ENCODE measurements at regions not wholly inside any gene's neighbourhood (a gene's known extent, or its start where the extent isn't known, plus 50 kb on each side); places are given as distances from the start of the nearest gene placed in this dataset.
A peak's percentile ranks its signal among the peaks of the same experiment; 100 is the strongest.

- DNase-seq, result no peak
Measured at GRCh38 chr18:64982414-64983055, 768.3 kb upstream of the CDH7 start.

GRCh38 chr18:64981915-64982314 is 768.9 kb upstream of the CDH7 start:
- no peak for DNase-seq

- no peak for DNase-seq
Measured at GRCh38 chr18:64979791-64980190, 771.0 kb upstream of the CDH7 start.

GRCh38 chr18:64974391-64975125 is 776.3 kb upstream of the CDH7 start:
- DNase-seq, result no peak

GRCh38 chr18:64972545-64972944 is 778.3 kb upstream of the CDH7 start:
- DNase-seq, result peak; percentile 7

- peak; percentile 43 for DNase-seq
Measured at GRCh38 chr18:64966667-64967066, 784.1 kb upstream of the CDH7 start.

GRCh38 chr18:64956465-64956864 is 794.3 kb upstream of the CDH7 start:
- DNase-seq, result no peak

GRCh38 chr18:64949885-64950284 is 800.9 kb upstream of the CDH7 start:
- no peak for DNase-seq

- no peak for DNase-seq
Measured at GRCh38 chr18:64936671-64937070, 787.8 kb upstream of the LINC00305 start.

GRCh38 chr18:64929036-64929435 is 780.1 kb upstream of the LINC00305 start:
- no peak for DNase-seq

GRCh38 chr18:64919971-64920570 is 771.2 kb upstream of the LINC00305 start:
- DNase-seq, result no peak

- no peak for DNase-seq
Measured at GRCh38 chr18:64918851-64919250, 770.0 kb upstream of the LINC00305 start.

GRCh38 chr18:64893349-64893748 is 744.5 kb upstream of the LINC00305 start:
- DNase-seq, result no peak

- DNase-seq, result no peak
Measured at GRCh38 chr18:64888956-64889355, 740.1 kb upstream of the LINC00305 start.

GRCh38 chr18:64886995-64887394 is 738.1 kb upstream of the LINC00305 start:
- no peak for DNase-seq

GRCh38 chr18:64882896-64883295 is 734.0 kb upstream of the LINC00305 start:
- DNase-seq, result peak; percentile 42

- no peak for DNase-seq
Measured at GRCh38 chr18:64876833-64877232, 727.9 kb upstream of the LINC00305 start.

GRCh38 chr18:64872710-64873458 is 724.0 kb upstream of the LINC00305 start:
- no peak for DNase-seq

- DNase-seq, result no peak
Measured at GRCh38 chr18:64854112-64854511, 705.2 kb upstream of the LINC00305 start.

- DNase-seq, result no peak
Measured at GRCh38 chr18:64852281-64852680, 703.4 kb upstream of the LINC00305 start.

- DNase-seq, result no peak
Measured at GRCh38 chr18:64851726-64852125, 702.8 kb upstream of the LINC00305 start.

GRCh38 chr18:64850791-64851190 is 701.9 kb upstream of the LINC00305 start:
- no peak for DNase-seq

GRCh38 chr18:64840911-64841701 is 692.2 kb upstream of the LINC00305 start:
- no peak for DNase-seq

Data from NCI-H2227 treated with DMSO at 0.1 percent for 48 hours (cell line).